ENCODE measurements at regions not wholly inside any gene's neighbourhood (a gene's known extent, or its start where the extent isn't known, plus 50 kb on each side); places are given as distances from the start of the nearest gene placed in this dataset.
"Not testable (repeated sequence)": the region's sequence is repeated elsewhere in the genome, so short reads cannot be mapped to it uniquely, and the experiment has no call there.

DNA sequence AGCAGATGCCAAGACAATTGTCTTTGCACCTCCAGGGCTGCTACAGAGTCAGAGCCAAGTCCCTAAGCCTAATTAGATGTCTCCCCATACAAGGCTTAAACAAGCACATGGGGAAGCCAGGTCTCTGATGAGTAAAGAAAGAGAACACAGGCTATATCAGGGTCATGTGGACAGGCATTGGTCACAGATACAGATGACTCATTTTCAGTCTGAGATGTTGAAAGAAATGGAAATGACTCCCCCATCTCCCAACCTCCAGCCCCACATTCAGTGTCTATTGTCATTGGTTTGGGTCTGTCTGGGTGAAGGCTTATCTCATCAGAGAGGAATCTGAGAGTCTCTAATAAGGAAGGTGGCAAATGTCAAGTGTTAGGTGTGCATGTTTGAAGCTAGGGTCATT is 290.1 kb upstream of the KIAA1217 start:
- DNase-seq (ENCODE audit: low read depth in 2 of 2), result peak in 1 of 2 donors; percentile 9
- Histone ChIP-seq H3K4me3 (replicated peaks in 1 of 4; ENCODE audit: control extremely low read depth in 1 of 4, insufficient read depth in 1 of 4, low read depth in 3 of 4, low read length in 4 of 4) (no peak overlapping the region), H4K20me1 (ENCODE audit: control insufficient read depth, extremely low read depth, insufficient read depth, low read length) (no peaks in the 10 kb centered on the region), H3K27me3 (ENCODE audit: control insufficient read depth, insufficient read depth, low read length) (no peaks in the 10 kb centered on the region), H2AFZ (ENCODE audit: low read length) (no peak overlapping the region), H3K9ac (ENCODE audit: insufficient read depth, low read length) (no peak overlapping the region), H3K9me3 (ENCODE audit: control insufficient read depth, insufficient read depth, low read depth, low read length) (no peaks in the 10 kb centered on the region), H3K27ac (ENCODE audit: insufficient read depth, low read length) (no peak overlapping the region), H3K4me2 (ENCODE audit: extremely low read depth, insufficient read depth, low read length) (no peak overlapping the region), H3K36me3 (ENCODE audit: control insufficient read depth, insufficient read depth, low read length) (no peaks in the 10 kb centered on the region), H3K79me2 (ENCODE audit: control insufficient read depth, insufficient read depth, low read length) (no peaks in the 10 kb centered on the region), H3K4me1 (ENCODE audit: control insufficient read depth, extremely low read depth, insufficient read depth, low read length) (no peaks in the 10 kb centered on the region)
- TF ChIP-seq EZH2 (IDR thresholded peaks at IDR 0.05; ENCODE audit: low read length, missing control alignments) (no peak), CTCF (conservative IDR thresholded peaks at IDR 0.05 in 1 of 2, IDR thresholded peaks at IDR 0.05 in 1 of 2; ENCODE audit: low read depth in 1 of 2, low read length in 2 of 2) (no peak)

GRCh38 chr10:23927576-23928325 is 281.2 kb upstream of the KIAA1217 start:
- Histone ChIP-seq H3K4me3 (replicated peaks in 1 of 4; ENCODE audit: control extremely low read depth in 1 of 4, insufficient read depth in 1 of 4, low read depth in 3 of 4, low read length in 4 of 4) (no peak overlapping the region), H2AFZ (ENCODE audit: low read length) (no peak overlapping the region), H3K4me1 (ENCODE audit: control insufficient read depth, extremely low read depth, insufficient read depth, low read length) (no peaks in the 10 kb centered on the region), H3K4me2 (ENCODE audit: extremely low read depth, insufficient read depth, low read length) (no peak overlapping the region), H3K79me2 (ENCODE audit: control insufficient read depth, insufficient read depth, low read length) (no peaks in the 10 kb centered on the region), H3K27me3 (ENCODE audit: control insufficient read depth, insufficient read depth, low read length) (no peaks in the 10 kb centered on the region), H3K9me3 (ENCODE audit: control insufficient read depth, insufficient read depth, low read depth, low read length) (no peaks in the 10 kb centered on the region), H3K36me3 (ENCODE audit: control insufficient read depth, insufficient read depth, low read length) (no peaks in the 10 kb centered on the region), H3K9ac (ENCODE audit: insufficient read depth, low read length) (no peak overlapping the region), H4K20me1 (ENCODE audit: control insufficient read depth, extremely low read depth, insufficient read depth, low read length) (no peaks in the 10 kb centered on the region), H3K27ac (ENCODE audit: insufficient read depth, low read length) (no peak overlapping the region)
- no peak for TF ChIP-seq CTCF (conservative IDR thresholded peaks at IDR 0.05 in 1 of 2, IDR thresholded peaks at IDR 0.05 in 1 of 2; ENCODE audit: low read depth in 1 of 2, low read length in 2 of 2)
- TF ChIP-seq EZH2 (IDR thresholded peaks at IDR 0.05; ENCODE audit: low read length, missing control alignments), result no peak
- no peak for DNase-seq (ENCODE audit: low read depth in 2 of 2)

- H3K4me3 ChIP-seq (replicated peaks in 1 of 4; ENCODE audit: control extremely low read depth in 1 of 4, insufficient read depth in 1 of 4, low read depth in 3 of 4, low read length in 4 of 4); H3K27ac ChIP-seq (ENCODE audit: insufficient read depth, low read length); H3K9ac ChIP-seq (ENCODE audit: insufficient read depth, low read length); H3K4me1 ChIP-seq (ENCODE audit: control insufficient read depth, extremely low read depth, insufficient read depth, low read length); H3K9me3 ChIP-seq (ENCODE audit: control insufficient read depth, insufficient read depth, low read depth, low read length); H2AFZ ChIP-seq (ENCODE audit: low read length); H3K36me3 ChIP-seq (ENCODE audit: control insufficient read depth, insufficient read depth, low read length); H4K20me1 ChIP-seq (ENCODE audit: control insufficient read depth, extremely low read depth, insufficient read depth, low read length); H3K79me2 ChIP-seq (ENCODE audit: control insufficient read depth, insufficient read depth, low read length); H3K27me3 ChIP-seq (ENCODE audit: control insufficient read depth, insufficient read depth, low read length); H3K4me2 ChIP-seq (ENCODE audit: extremely low read depth, insufficient read depth, low read length); DNase-seq (ENCODE audit: low read depth in 2 of 2): not testable (repeated sequence)
These were observed 274.9 kb upstream of the KIAA1217 start for GRCh38 chr10:23934023-23934422.
